ENCODE measurements at regions not wholly inside any gene's neighbourhood (a gene's known extent, or its start where the extent isn't known, plus 50 kb on each side); places are given as distances from the start of the nearest gene placed in this dataset.

GRCh38 chr2:3054066-3054465, 323.6 kb downstream of the EIPR1 start (continued):
- TF ChIP-seq NCOR1 (IDR thresholded peaks at IDR 0.05): no peak
- TF ChIP-seq ETS2 (tag; IDR thresholded peaks at IDR 0.05; ENCODE audit: borderline replicate concordance, poor library complexity, severe bottlenecking): no peak
- no peak for TF ChIP-seq RBM25 (IDR thresholded peaks at IDR 0.05; ENCODE audit: low read depth, low read length, severe bottlenecking)
- TF ChIP-seq YY1 (IDR thresholded peaks at IDR 0.05; ENCODE audit: borderline replicate concordance in 1 of 3, control insufficient read depth in 1 of 3, extremely low read depth in 1 of 3, insufficient read depth in 3 of 3, insufficient read length in 1 of 3, insufficient replicate concordance in 2 of 3, low read depth in 1 of 3, low read length in 2 of 3): no peak
- TF ChIP-seq BMI1 (IDR thresholded peaks at IDR 0.05; ENCODE audit: low read length): no peak
- TF ChIP-seq KDM1A (IDR thresholded peaks at IDR 0.05): no peak
- no peak for TF ChIP-seq ZNF3 (CRISPR knock-in tag; IDR thresholded peaks at IDR 0.05)

GRCh38 chr2:3051266-3051665, 326.4 kb downstream of the EIPR1 start:
- TF ChIP-seq HMGXB4 (CRISPR knock-in tag; IDR thresholded peaks at IDR 0.05) (no peak), TCF7L2 (IDR thresholded peaks at IDR 0.05; ENCODE audit: low read depth, low read length) (no peak), RBM14 (IDR thresholded peaks at IDR 0.05; ENCODE audit: borderline replicate concordance, insufficient read depth, low read depth, low read length) (no peak), PHF21A (IDR thresholded peaks at IDR 0.05; ENCODE audit: borderline replicate concordance, low read depth) (no peak), ZNF134 (CRISPR knock-in tag; conservative IDR thresholded peaks at IDR 0.05) (no peak), ZBTB17 (CRISPR knock-in tag; IDR thresholded peaks at IDR 0.05) (no peak), SMARCC2 (IDR thresholded peaks at IDR 0.05; ENCODE audit: low read depth) (no peak), ZNF232 (CRISPR knock-in tag; IDR thresholded peaks at IDR 0.05) (no peak)
- no peaks in the 10 kb centered on the region for H3K9me3 ChIP-seq (replicated peaks; ENCODE audit: control insufficient read depth, insufficient read depth, low read depth, low read length)
- no peaks in the 10 kb centered on the region for H3K4me1 ChIP-seq (replicated peaks in 1 of 2; ENCODE audit: control insufficient read depth in 2 of 2, insufficient read depth in 2 of 2, low read length in 2 of 2)
- no TSS peak for BruUV-seq (replicated peaks)
- CTCF ChIA-PET (ENCODE audit: low intra/inter-chr PET ratio): no interaction called here
- POLR2A ChIA-PET: interaction anchor here (0.8 kb wide), 1 partner anchor 50 kb away, joined by 3 read pairs; no protein-coding TSS in a partner anchor
- no peaks in the 10 kb centered on the region for H4K20me1 ChIP-seq (replicated peaks; ENCODE audit: control insufficient read depth, insufficient read depth, low read length)
- ATAC-seq (no peak), DNase-seq (ENCODE audit: extremely low read depth in 1 of 4, low spot score in 3 of 4) (no peak), FAIRE-seq (no peak)
- H3K27me3 ChIP-seq (ENCODE audit: control insufficient read depth in 2 of 2, insufficient read depth in 2 of 2, low read length in 2 of 2): peaks cover 9 to 46% of the 10 kb centered on the region in 2 experiments
- no peak overlapping the region for H3K9ac ChIP-seq (ENCODE audit: insufficient read depth in 1 of 2, low read depth in 2 of 2, low read length in 2 of 2)
- in situ Hi-C loops (cut with MboI) (no loop called here), intact Hi-C loops (cut with micrococcal nuclease) (no loop called here)
- no peak overlapping the region for H3K27ac ChIP-seq (ENCODE audit: extremely low read depth, low read depth, low read length)
- no peaks in the 10 kb centered on the region for H3K79me2 ChIP-seq (ENCODE audit: control insufficient read depth, insufficient read depth, low read length)
- 0% methylated on average over 5 of the region's 5 CpGs for WGBS (ENCODE audit: insufficient coverage, low coverage, missing lambda C conversion rate)
- no peaks in the 10 kb centered on the region for H3K36me3 ChIP-seq (ENCODE audit: control insufficient read depth, insufficient read depth, low read length)
- H2AFZ ChIP-seq (ENCODE audit: low read depth, low read length): no peak overlapping the region
- H3K9me1 ChIP-seq (ENCODE audit: control insufficient read depth, insufficient read depth, low read length): no peaks in the 10 kb centered on the region
- H3K4me2 ChIP-seq (ENCODE audit: insufficient read depth, low read length): no peak overlapping the region
- H3K4me3 ChIP-seq: no peak overlapping the region

Data from K562 (cell line).